Activated CD4-positive, alpha-beta T cell treated with anti-CD3 and anti-CD28 coated beads for 1 hour (primary cell): ENCODE measurements at regions not wholly inside any gene's neighbourhood (a gene's known extent, or its start where the extent isn't known, plus 50 kb on each side); places are given as distances from the start of the nearest gene placed in this dataset.

Source experiments
- DNase-seq: peaks from one replicate; pipeline ENCODE4 v3.0.0-alpha.2; 2020

- DNase-seq: no peak
Measured at GRCh38 chr1:98277118-98277517, 356.3 kb upstream of the DPYD start.

- no peak for DNase-seq
Measured at GRCh38 chr1:98276514-98276913, 355.7 kb upstream of the DPYD start.

DNA sequence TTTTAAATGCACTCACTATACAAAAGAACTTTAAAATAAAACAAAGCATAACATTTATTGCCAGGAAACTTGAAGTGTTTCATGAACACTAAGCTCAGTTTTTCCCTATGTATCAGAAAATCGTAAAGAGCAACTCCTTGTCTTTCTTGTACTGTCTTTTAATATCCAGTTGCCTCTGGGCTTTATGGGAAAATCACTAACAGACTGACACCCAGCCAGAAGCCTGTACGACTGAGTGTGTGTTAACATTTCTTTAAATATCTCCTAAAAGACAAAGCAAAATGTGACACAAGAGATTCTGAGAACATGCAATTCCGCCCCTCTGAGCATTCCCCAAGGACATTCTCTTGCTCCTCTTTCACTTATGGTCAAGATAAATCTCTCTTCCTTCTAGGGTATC lies 347.5 kb upstream of the DPYD start:
- DNase-seq: no peak

DNA sequence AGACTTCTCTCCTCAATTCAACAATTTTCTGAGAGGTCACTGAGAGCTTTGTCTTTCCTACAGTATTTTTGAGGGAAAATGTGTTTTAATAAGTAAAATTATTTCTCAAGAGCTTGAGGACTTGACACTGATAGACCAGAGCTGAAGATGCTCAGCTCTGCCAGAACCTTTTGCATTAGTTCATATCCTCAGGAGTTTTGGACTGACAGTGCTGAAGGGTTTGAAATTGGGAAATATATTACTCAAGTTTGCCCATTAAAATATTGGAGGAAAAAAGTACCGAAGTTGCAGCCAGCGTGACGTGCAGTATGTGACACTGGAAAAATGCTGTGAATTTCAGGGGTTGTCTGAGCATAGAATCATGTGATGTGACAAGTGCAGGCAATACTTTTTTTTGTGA lies 346.6 kb upstream of the DPYD start:
- DNase-seq: no peak

DNA sequence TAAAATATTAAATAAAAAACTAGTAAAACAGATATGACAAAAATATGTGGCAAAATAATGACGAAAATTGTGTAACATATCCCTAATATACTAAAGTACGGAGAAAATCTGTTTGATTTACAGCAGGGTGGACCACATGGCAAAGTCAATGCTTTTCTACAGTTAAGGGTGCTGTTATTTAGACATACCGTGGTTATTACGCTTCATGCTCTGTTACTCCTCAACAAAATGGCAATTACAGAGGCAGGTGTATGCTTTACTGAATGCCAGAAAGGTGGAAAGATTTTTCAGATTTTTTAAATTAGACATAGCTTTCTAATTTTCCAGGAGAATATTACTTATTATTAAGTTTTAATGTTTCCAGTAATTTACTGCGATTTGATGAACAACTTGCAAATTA lies 343.9 kb upstream of the DPYD start:
- DNase-seq: no peak

- no peak for DNase-seq
Measured at GRCh38 chr1:98260839-98261238, 340.0 kb upstream of the DPYD start.

DNA sequence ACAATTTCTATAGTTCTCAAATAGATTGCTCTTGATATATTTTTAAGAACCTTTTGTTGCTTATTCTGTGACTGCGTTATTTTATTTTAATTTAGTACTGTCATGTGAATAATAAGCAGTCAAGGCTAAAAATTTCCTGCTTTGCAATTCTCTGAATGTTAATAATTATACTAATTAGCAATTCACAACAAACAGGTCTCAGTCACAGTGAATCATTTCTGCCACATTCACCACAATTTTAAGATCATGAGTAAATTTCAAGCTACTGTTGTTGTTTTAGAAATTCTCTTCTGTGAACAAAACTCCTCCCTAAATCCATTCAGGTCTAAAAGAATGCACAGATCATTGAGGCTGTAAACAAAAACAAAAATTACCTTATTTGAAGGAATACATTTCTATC lies 339.6 kb upstream of the DPYD start:
- no peak for DNase-seq

GRCh38 chr1:98256700-98257099 lies 335.9 kb upstream of the DPYD start:
- no peak for DNase-seq

GRCh38 chr1:98253145-98253544 lies 332.3 kb upstream of the DPYD start:
- no peak for DNase-seq

GRCh38 chr1:98251497-98251896 lies 330.7 kb upstream of the DPYD start:
- no peak for DNase-seq

DNA sequence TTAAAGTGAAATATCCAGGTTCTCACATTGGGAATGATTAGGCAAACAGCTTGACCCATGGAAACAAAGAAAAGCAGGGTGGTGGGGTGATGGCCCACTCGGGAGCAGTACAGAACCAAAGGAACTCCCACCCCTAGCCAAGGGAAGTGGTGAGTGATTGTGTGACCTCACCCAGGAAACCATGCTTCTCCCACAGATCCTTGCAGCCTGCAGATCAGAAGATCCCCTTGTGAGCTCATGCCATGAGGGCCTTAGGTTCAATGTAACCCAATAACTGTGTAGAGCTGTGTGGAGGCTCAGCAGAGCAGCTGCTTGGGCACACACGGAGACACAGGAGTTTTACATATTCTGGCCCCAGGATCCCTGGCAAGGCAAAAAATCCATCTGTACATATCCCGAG lies 311.8 kb upstream of the DPYD start:
- DNase-seq: no peak

DNA sequence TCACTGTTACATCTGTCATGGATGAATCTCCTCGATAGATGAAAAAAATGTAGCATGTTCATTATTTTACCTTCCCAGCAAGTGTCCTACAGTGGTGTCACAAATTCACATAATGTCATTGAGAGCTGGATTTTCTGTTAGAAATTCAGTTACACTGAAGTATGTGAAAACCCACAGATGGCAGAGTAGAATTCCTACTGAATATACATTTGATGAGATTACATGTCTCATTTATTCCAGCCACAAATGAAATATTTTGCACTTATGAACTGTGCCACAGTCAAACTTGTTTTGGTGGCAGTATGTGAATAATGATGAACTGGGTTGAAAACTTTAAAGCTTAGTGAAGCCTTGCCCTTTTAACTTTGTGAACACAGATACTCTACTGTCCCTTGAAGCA lies 301.9 kb upstream of the DPYD start:
- no peak for DNase-seq

- no peak for DNase-seq
Measured at GRCh38 chr1:98221923-98222322, 301.1 kb upstream of the DPYD start.

GRCh38 chr1:98217601-98218000 lies 296.8 kb upstream of the DPYD start:
- no peak for DNase-seq

- DNase-seq: no peak
Measured at GRCh38 chr1:98216304-98216703, 295.5 kb upstream of the DPYD start.

GRCh38 chr1:98211271-98211845 lies 290.5 kb upstream of the DPYD start:
- no peak for DNase-seq

GRCh38 chr1:98210563-98210962 lies 289.7 kb upstream of the DPYD start:
- DNase-seq: no peak

- no peak for DNase-seq
Measured at GRCh38 chr1:98210064-98210463, 289.2 kb upstream of the DPYD start.

- DNase-seq: no peak
Measured at GRCh38 chr1:98205291-98206017, 284.6 kb upstream of the DPYD start.

DNA sequence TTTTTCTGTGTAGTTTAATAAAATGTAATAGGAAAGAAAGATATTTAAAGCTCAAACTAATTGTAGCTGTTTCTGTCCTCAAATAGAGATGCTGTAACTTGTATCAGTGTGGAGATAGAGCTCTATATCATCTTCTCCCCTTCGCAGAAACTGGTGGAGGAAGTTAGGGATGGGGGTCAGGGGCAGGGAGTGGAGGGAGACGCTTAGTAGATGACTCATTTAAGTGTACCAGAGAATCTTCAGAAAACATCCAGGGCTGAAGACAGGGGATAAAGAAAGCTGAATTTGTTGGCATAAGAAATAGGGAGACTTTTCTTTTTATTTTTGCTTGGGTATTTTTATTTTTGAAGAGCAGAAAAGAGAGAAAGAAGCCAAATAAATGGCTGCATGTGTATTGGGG lies 282.6 kb upstream of the DPYD start:
- no peak for DNase-seq

GRCh38 chr1:98201666-98202081 lies 280.8 kb upstream of the DPYD start:
- DNase-seq: no peak

- no peak for DNase-seq
Measured at GRCh38 chr1:98197356-98197755, 276.5 kb upstream of the DPYD start.

GRCh38 chr1:98196012-98196411 lies 275.2 kb upstream of the DPYD start:
- DNase-seq: no peak

DNA sequence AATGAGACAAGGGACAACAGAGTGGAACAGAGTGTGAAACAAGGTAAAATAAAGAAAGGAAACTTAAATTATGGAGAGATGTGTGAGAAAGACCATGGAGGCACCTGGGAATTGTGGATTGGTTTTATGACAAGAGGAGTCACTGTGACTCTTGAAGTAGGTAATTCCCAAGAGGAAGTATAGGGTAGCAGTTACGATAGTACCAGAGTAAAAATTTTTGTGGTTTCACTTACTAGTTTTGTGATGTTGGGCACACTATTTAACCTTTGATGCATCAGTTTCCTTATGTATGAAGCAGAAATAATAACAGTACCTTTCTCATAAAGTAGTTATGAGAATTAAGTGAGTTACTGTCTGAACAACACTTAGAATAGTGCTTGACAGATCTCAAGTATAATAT lies 267.9 kb upstream of the DPYD start:
- DNase-seq: no peak

- DNase-seq: no peak
Measured at GRCh38 chr1:98184856-98185255, 264.0 kb upstream of the DPYD start.
